ENCODE measurements at regions not wholly inside any gene's neighbourhood (a gene's known extent, or its start where the extent isn't known, plus 50 kb on each side); places are given as distances from the start of the nearest gene placed in this dataset.
"Not testable (repeated sequence)": the region's sequence is repeated elsewhere in the genome, so short reads cannot be mapped to it uniquely, and the experiment has no call there.

- BruUV-seq (replicated peaks), result no TSS peak
- H3K9me3 ChIP-seq (replicated peaks; ENCODE audit: control insufficient read depth, insufficient read depth, low read length), result no peaks in the 10 kb centered on the region
- H3K4me2 ChIP-seq (ENCODE audit: insufficient read depth, low read length), result no peak overlapping the region
- H3K27me3 ChIP-seq (ENCODE audit: control insufficient read depth in 2 of 2, insufficient read depth in 2 of 2, low read length in 2 of 2), result no peaks in the 10 kb centered on the region
- H3K36me3 ChIP-seq (ENCODE audit: control insufficient read depth in 2 of 2, extremely low read depth in 1 of 2, insufficient read depth in 2 of 2, low read length in 2 of 2), result no peaks in the 10 kb centered on the region
- H3K9me1 ChIP-seq (replicated peaks; ENCODE audit: control insufficient read depth, extremely low read depth, insufficient read depth, low read length), result no peaks in the 10 kb centered on the region
- intact Hi-C loops (cut with micrococcal nuclease) (no loop called here), dilution Hi-C loops (cut with MboI; ENCODE audit: extremely low pct_ligation_motif_present, low sequenced_read_pairs) (no loop called here)
- H3K4me3 ChIP-seq (replicated peaks in 1 of 3; ENCODE audit: insufficient read depth in 1 of 3, low read depth in 1 of 3, low read length in 3 of 3), result no peak overlapping the region
- H3K4me1 ChIP-seq (ENCODE audit: control insufficient read depth, extremely low read depth, insufficient read depth, low read length), result peaks cover under 1% of the 10 kb centered on the region
- CTCF ChIA-PET, result no interaction called here
- H3K27ac ChIP-seq (ENCODE audit: insufficient read depth, low read depth, low read length), result no peak overlapping the region
- POLR2A ChIA-PET, result no interaction called here
- no peak for DNase-seq (ENCODE audit: low read depth, low spot score)
- FAIRE-seq, result no peak
- H3K9ac ChIP-seq (replicated peaks; ENCODE audit: extremely low read depth, insufficient read depth, low read length), result no peak overlapping the region
- H4K20me1 ChIP-seq (replicated peaks; ENCODE audit: control insufficient read depth, extremely low read depth, insufficient read depth, low read length), result no peaks in the 10 kb centered on the region
- peak in 1 of 2 donors; percentile 13 for TF ChIP-seq CTCF (IDR thresholded peaks at IDR 0.05; ENCODE audit: extremely low read depth in 1 of 2, insufficient read depth in 1 of 2, low read depth in 1 of 2, low read length in 2 of 2)
- no peak for TF ChIP-seq JUN (IDR thresholded peaks at IDR 0.05; ENCODE audit: borderline replicate concordance, insufficient read depth, insufficient read length, low read depth)
- H3K79me2 ChIP-seq (ENCODE audit: control insufficient read depth, insufficient read depth, low read length), result no peaks in the 10 kb centered on the region
- H2AFZ ChIP-seq (ENCODE audit: low read depth, low read length), result no peak overlapping the region
These were observed 72.9 kb upstream of the ZNF469 start for GRCh38 chr16:88309908-88310265.

- DNase-seq (ENCODE audit: low read depth, low spot score), result no peak
- ChIA-PET CTCF (no interaction called here), POLR2A (no interaction called here)
- intact Hi-C loops (cut with micrococcal nuclease) (no loop called here), dilution Hi-C loops (cut with MboI; ENCODE audit: extremely low pct_ligation_motif_present, low sequenced_read_pairs) (no loop called here)
- Histone ChIP-seq H3K9ac (replicated peaks; ENCODE audit: extremely low read depth, insufficient read depth, low read length) (no peak overlapping the region), H2AFZ (ENCODE audit: low read depth, low read length) (no peak overlapping the region), H3K4me2 (ENCODE audit: insufficient read depth, low read length) (no peak overlapping the region), H3K9me1 (replicated peaks; ENCODE audit: control insufficient read depth, extremely low read depth, insufficient read depth, low read length) (no peaks in the 10 kb centered on the region), H3K36me3 (ENCODE audit: control insufficient read depth in 2 of 2, extremely low read depth in 1 of 2, insufficient read depth in 2 of 2, low read length in 2 of 2) (no peaks in the 10 kb centered on the region), H3K27me3 (ENCODE audit: control insufficient read depth in 2 of 2, insufficient read depth in 2 of 2, low read length in 2 of 2) (no peaks in the 10 kb centered on the region), H4K20me1 (replicated peaks; ENCODE audit: control insufficient read depth, extremely low read depth, insufficient read depth, low read length) (no peaks in the 10 kb centered on the region), H3K4me3 (replicated peaks in 1 of 3; ENCODE audit: insufficient read depth in 1 of 3, low read depth in 1 of 3, low read length in 3 of 3) (no peak overlapping the region), H3K9me3 (replicated peaks; ENCODE audit: control insufficient read depth, insufficient read depth, low read length) (no peaks in the 10 kb centered on the region), H3K79me2 (ENCODE audit: control insufficient read depth, insufficient read depth, low read length) (no peaks in the 10 kb centered on the region), H3K4me1 (ENCODE audit: control insufficient read depth, extremely low read depth, insufficient read depth, low read length) (peaks cover 12% of the 10 kb centered on the region), H3K27ac (ENCODE audit: insufficient read depth, low read depth, low read length) (no peak overlapping the region)
- no TSS peak for BruUV-seq (replicated peaks)
- FAIRE-seq, result no peak
- TF ChIP-seq JUN (IDR thresholded peaks at IDR 0.05; ENCODE audit: borderline replicate concordance, insufficient read depth, insufficient read length, low read depth), result no peak
- no peak for TF ChIP-seq MAX (IDR thresholded peaks at IDR 0.05; ENCODE audit: insufficient read depth, insufficient read length)
- no peak for TF ChIP-seq GATA2 (IDR thresholded peaks at IDR 0.05; ENCODE audit: insufficient read depth, insufficient read length, low read depth, low read length)
- no peak for TF ChIP-seq MYC (IDR thresholded peaks at IDR 0.05; ENCODE audit: low read depth, low read length)
- TF ChIP-seq POLR2A (IDR thresholded peaks at IDR 0.05; ENCODE audit: low read depth, low read length), result no peak
These were observed 71.8 kb upstream of the ZNF469 start for GRCh38 chr16:88310796-88311605.

- H3K9me3 ChIP-seq (replicated peaks; ENCODE audit: control insufficient read depth, insufficient read depth, low read length); H3K27ac ChIP-seq (ENCODE audit: insufficient read depth, low read depth, low read length); H2AFZ ChIP-seq (ENCODE audit: low read depth, low read length); CTCF ChIA-PET; H3K9ac ChIP-seq (replicated peaks; ENCODE audit: extremely low read depth, insufficient read depth, low read length); H3K27me3 ChIP-seq (ENCODE audit: control insufficient read depth in 2 of 2, insufficient read depth in 2 of 2, low read length in 2 of 2); POLR2A ChIA-PET; intact Hi-C loops (cut with micrococcal nuclease); BruUV-seq (replicated peaks); H3K36me3 ChIP-seq (ENCODE audit: control insufficient read depth in 2 of 2, extremely low read depth in 1 of 2, insufficient read depth in 2 of 2, low read length in 2 of 2); H3K4me2 ChIP-seq (ENCODE audit: insufficient read depth, low read length); DNase-seq (ENCODE audit: low read depth, low spot score); H3K4me3 ChIP-seq (replicated peaks in 1 of 3; ENCODE audit: insufficient read depth in 1 of 3, low read depth in 1 of 3, low read length in 3 of 3); H4K20me1 ChIP-seq (replicated peaks; ENCODE audit: control insufficient read depth, extremely low read depth, insufficient read depth, low read length); H3K79me2 ChIP-seq (ENCODE audit: control insufficient read depth, insufficient read depth, low read length); FAIRE-seq; H3K9me1 ChIP-seq (replicated peaks; ENCODE audit: control insufficient read depth, extremely low read depth, insufficient read depth, low read length); dilution Hi-C loops (cut with MboI; ENCODE audit: extremely low pct_ligation_motif_present, low sequenced_read_pairs): not testable (repeated sequence)
- H3K4me1 ChIP-seq (ENCODE audit: control insufficient read depth, extremely low read depth, insufficient read depth, low read length), result peaks cover 15% of the 10 kb centered on the region
These were observed 70.9 kb upstream of the ZNF469 start for GRCh38 chr16:88311860-88312259.
